ENCODE measurements at regions not wholly inside any gene's neighbourhood (a gene's known extent, or its start where the extent isn't known, plus 50 kb on each side); places are given as distances from the start of the nearest gene placed in this dataset.

DNA sequence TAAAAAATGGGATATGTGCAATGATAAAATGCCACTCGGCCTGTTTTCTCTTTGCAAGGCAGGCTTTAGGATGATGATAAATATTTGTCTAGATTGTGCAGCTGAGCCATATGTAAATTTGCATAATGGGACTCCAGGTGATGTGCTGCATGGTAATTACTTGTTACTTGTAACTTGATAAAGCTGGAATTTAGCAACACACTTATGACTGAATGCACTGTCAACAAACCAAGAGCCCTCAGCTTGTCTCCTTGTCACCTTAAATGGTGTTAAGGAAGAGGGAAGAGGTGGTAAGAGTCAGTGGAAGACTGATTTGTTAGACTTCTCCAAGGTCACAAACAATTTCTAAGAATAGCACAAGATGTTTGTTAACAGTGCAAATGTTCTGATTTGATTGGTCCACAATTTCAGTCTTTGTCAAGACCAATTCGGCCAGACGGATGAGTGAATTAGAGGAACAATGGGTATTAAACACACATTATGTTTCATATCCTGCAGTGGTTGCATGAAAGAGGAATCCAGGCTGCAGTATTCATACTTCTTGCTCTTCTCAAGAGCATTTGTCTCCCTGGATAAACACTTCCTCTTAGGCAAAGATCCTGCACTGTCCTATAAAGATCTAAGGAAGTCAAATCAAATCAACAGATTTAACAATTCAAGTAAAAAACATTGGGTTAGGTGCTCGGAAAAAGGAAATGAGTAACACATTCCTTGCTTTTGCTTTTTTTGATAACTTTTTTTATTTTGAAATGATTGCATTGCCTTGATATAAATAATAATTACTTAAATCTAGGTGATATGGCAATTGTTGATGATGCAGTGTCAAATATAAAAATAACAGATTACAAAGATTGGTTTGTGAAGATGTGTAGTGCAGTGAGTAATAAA lies 448.3 kb upstream of the DDI1 start:
- Mint-ChIP-seq H3K9me3 (ENCODE audit: unreplicated experiment) (no peaks in the 10 kb centered on the region), H3K4me1 (ENCODE audit: low read depth, unreplicated experiment) (peaks cover 15% of the 10 kb centered on the region), H3K27ac (ENCODE audit: unreplicated experiment) (no peak overlapping the region), H3K36me3 (ENCODE audit: insufficient read depth, unreplicated experiment) (no peaks in the 10 kb centered on the region), H3K27me3 (ENCODE audit: insufficient read depth, unreplicated experiment) (no peaks in the 10 kb centered on the region), H3K4me3 (ENCODE audit: unreplicated experiment) (no peak overlapping the region)
- Histone ChIP-seq H3K4me3 (ENCODE audit: low read depth, low read length) (no peak overlapping the region), H3K9me3 (no peaks in the 10 kb centered on the region), H3K36me3 (ENCODE audit: control insufficient read depth, insufficient read depth, low read length) (no peaks in the 10 kb centered on the region), H3K27me3 (replicated peaks; ENCODE audit: control insufficient read depth, insufficient read depth, low read length) (no peaks in the 10 kb centered on the region), H3K4me1 (0 out of 2 replicates have a peak, but pooled peaks cover 4% of the 10 kb centered on the region)
- no TSS peak for BruUV-seq (replicated peaks)
- TF ChIP-seq, protein P1, sequence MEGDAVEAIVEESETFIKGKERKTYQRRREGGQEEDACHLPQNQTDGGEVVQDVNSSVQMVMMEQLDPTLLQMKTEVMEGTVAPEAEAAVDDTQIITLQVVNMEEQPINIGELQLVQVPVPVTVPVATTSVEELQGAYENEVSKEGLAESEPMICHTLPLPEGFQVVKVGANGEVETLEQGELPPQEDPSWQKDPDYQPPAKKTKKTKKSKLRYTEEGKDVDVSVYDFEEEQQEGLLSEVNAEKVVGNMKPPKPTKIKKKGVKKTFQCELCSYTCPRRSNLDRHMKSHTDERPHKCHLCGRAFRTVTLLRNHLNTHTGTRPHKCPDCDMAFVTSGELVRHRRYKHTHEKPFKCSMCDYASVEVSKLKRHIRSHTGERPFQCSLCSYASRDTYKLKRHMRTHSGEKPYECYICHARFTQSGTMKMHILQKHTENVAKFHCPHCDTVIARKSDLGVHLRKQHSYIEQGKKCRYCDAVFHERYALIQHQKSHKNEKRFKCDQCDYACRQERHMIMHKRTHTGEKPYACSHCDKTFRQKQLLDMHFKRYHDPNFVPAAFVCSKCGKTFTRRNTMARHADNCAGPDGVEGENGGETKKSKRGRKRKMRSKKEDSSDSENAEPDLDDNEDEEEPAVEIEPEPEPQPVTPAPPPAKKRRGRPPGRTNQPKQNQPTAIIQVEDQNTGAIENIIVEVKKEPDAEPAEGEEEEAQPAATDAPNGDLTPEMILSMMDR (IDR thresholded peaks at IDR 0.05; ENCODE audit: insufficient read depth in 1 of 2, low read depth in 1 of 2, low read length in 1 of 2, severe bottlenecking in 1 of 2, unreplicated experiment in 1 of 2): no peak
- DNase-seq: peak in 1 of 2 experiments; percentile 40
- ChIA-PET POLR2A (no interaction called here), CTCF (interaction anchor here (1.4 kb wide), 1 partner anchor 16 kb away, joined by 3 read pairs; no protein-coding TSS in a partner anchor)
- intact Hi-C loops (cut with micrococcal nuclease; ENCODE audit: unreplicated experiment): no loop called here

DNA sequence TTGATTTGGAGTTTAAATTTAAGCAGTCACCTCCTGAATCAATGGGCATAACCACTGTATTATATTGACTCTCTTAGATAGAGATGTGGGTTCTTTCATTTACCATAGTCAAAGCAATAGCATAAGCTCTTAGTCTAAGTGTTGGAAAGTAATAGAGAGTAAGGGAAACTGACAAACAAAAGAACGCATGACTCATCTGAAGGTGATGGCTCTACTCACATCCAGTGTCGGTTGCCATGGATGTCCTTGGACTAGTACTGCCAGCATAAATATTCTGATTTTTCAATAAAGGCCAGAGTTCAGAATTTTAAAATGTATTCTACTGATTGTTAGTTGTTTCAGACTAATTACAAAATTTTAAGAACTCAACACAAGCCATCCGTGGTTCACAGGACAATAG lies 444.9 kb upstream of the DDI1 start:
- H3K36me3 ChIP-seq (ENCODE audit: control insufficient read depth, insufficient read depth, low read length): no peaks in the 10 kb centered on the region
- H3K9me3 Mint-ChIP-seq (ENCODE audit: unreplicated experiment): no peaks in the 10 kb centered on the region
- H3K27me3 ChIP-seq (replicated peaks; ENCODE audit: control insufficient read depth, insufficient read depth, low read length): no peaks in the 10 kb centered on the region
- POLR2A ChIA-PET: no interaction called here
- no peaks in the 10 kb centered on the region for H3K27me3 Mint-ChIP-seq (ENCODE audit: insufficient read depth, unreplicated experiment)
- peaks cover 15% of the 10 kb centered on the region for H3K4me1 Mint-ChIP-seq (ENCODE audit: low read depth, unreplicated experiment)
- intact Hi-C loops (cut with micrococcal nuclease; ENCODE audit: unreplicated experiment): no loop called here
- BruUV-seq (replicated peaks): no TSS peak
- H3K36me3 Mint-ChIP-seq (ENCODE audit: insufficient read depth, unreplicated experiment): no peaks in the 10 kb centered on the region
- no peak overlapping the region for H3K4me3 Mint-ChIP-seq (ENCODE audit: unreplicated experiment)
- H3K4me3 ChIP-seq (ENCODE audit: low read depth, low read length): no peak overlapping the region
- CTCF ChIA-PET: no interaction called here
- H3K4me1 ChIP-seq: 0 out of 2 replicates have a peak, but pooled peaks cover 4% of the 10 kb centered on the region
- no peak for DNase-seq
- H3K9me3 ChIP-seq: no peaks in the 10 kb centered on the region
- no peak overlapping the region for H3K27ac Mint-ChIP-seq (ENCODE audit: unreplicated experiment)
- TF ChIP-seq, protein P1 (IDR thresholded peaks at IDR 0.05; ENCODE audit: insufficient read depth in 1 of 2, low read depth in 1 of 2, low read length in 1 of 2, severe bottlenecking in 1 of 2, unreplicated experiment in 1 of 2): no peak

DNA sequence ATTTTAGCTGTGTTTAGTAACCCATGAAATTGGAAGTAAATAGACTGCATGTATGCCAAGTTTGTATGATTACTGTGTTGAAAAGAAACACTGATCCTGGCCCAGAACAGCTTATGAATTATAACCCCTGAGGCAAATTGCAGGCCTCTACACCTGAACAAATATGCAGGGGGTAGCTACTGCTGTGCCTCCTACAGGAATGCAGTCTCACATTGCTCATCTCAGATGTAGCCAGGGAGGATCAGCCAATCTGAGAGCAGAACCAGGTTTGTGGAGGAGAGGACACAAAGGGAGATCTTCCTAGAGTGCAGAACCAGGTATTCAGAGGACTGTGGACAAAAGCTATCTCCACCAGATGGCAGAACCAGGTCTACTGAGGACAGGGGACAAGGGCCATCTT lies 442.2 kb upstream of the DDI1 start:
- DNase-seq: peak; percentile 30 to 46
- Histone ChIP-seq H3K9me3 (no peaks in the 10 kb centered on the region), H3K4me3 (ENCODE audit: low read depth, low read length) (no peak overlapping the region), H3K4me1 (no peaks in the 10 kb centered on the region), H3K27me3 (replicated peaks; ENCODE audit: control insufficient read depth, insufficient read depth, low read length) (no peaks in the 10 kb centered on the region), H3K36me3 (ENCODE audit: control insufficient read depth, insufficient read depth, low read length) (no peaks in the 10 kb centered on the region)
- ChIA-PET POLR2A (no interaction called here), CTCF (no interaction called here)
- Mint-ChIP-seq H3K4me3 (ENCODE audit: unreplicated experiment) (no peak overlapping the region), H3K36me3 (ENCODE audit: insufficient read depth, unreplicated experiment) (no peaks in the 10 kb centered on the region), H3K27me3 (ENCODE audit: insufficient read depth, unreplicated experiment) (peaks cover 3% of the 10 kb centered on the region), H3K9me3 (ENCODE audit: unreplicated experiment) (no peaks in the 10 kb centered on the region), H3K27ac (ENCODE audit: unreplicated experiment) (no peak overlapping the region), H3K4me1 (ENCODE audit: low read depth, unreplicated experiment) (no peaks in the 10 kb centered on the region)
- no TSS peak for BruUV-seq (replicated peaks)
- TF ChIP-seq, protein P1 (IDR thresholded peaks at IDR 0.05; ENCODE audit: insufficient read depth in 1 of 2, low read depth in 1 of 2, low read length in 1 of 2, severe bottlenecking in 1 of 2, unreplicated experiment in 1 of 2): no peak
- intact Hi-C loops (cut with micrococcal nuclease; ENCODE audit: unreplicated experiment): no loop called here
